GM23248 (cell line): ENCODE measurements at regions not wholly inside any gene's neighbourhood (a gene's known extent, or its start where the extent isn't known, plus 50 kb on each side); places are given as distances from the start of the nearest gene placed in this dataset.

Experiments
- EZH2 ChIP-seq: fragments of 200-600 bp; sonication (generic); IDR thresholded peaks from 2 replicates; pipeline ENCODE4 v1.6.1; 2018; ENCODE audit warnings: antibody characterized with exemption, mild to moderate bottlenecking; ENCODE audit not compliant: insufficient read depth, poor library complexity, severe bottlenecking
- EZH2phosphoT487 ChIP-seq: fragments of 200-600 bp; sonication (generic); IDR thresholded peaks from 2 replicates; pipeline ENCODE4 v1.6.1; 2018; ENCODE audit warnings: antibody characterized with exemption, moderate library complexity, mild to moderate bottlenecking, low read depth; ENCODE audit not compliant: insufficient read depth

- TF ChIP-seq EZH2: no peak
- no peak for TF ChIP-seq EZH2phosphoT487
Observed at GRCh38 chr9:18018661-18019060, 439.8 kb downstream of the SH3GL2 start.
